BLaER1 (cell line): ENCODE measurements at regions not wholly inside any gene's neighbourhood (a gene's known extent, or its start where the extent isn't known, plus 50 kb on each side); places are given as distances from the start of the nearest gene placed in this dataset.

Experiments
- H3K27ac ChIP-seq: shearing (Covaris generic); formaldehyde crosslinking; 2 replicates; pipeline ENCODE4 v1.8.1; 2022
- H3K27me3 ChIP-seq: shearing (Covaris generic); formaldehyde crosslinking; 2 replicates; pipeline ENCODE4 v1.8.1; 2022
- H3K36me3 ChIP-seq: shearing (Covaris generic); formaldehyde crosslinking; 2 replicates; pipeline ENCODE4 v1.8.1; 2022
- H3K4me1 ChIP-seq: shearing (Covaris generic); formaldehyde crosslinking; 2 replicates; pipeline ENCODE4 v1.8.1; 2022
- H3K4me2 ChIP-seq: shearing (Covaris generic); formaldehyde crosslinking; 2 replicates; pipeline ENCODE4 v1.8.1; 2022
- H3K4me3 ChIP-seq: shearing (Covaris generic); formaldehyde crosslinking; 2 replicates; pipeline ENCODE4 v1.8.1; 2022
- H3K9ac ChIP-seq: shearing (Covaris generic); formaldehyde crosslinking; 2 replicates; pipeline ENCODE4 v1.8.1; 2022
- H3K9me3 ChIP-seq: shearing (Covaris generic); formaldehyde crosslinking; 2 replicates; pipeline ENCODE4 v1.8.1; 2022
- H4K20me1 ChIP-seq: shearing (Covaris generic); formaldehyde crosslinking; 2 replicates; pipeline ENCODE4 v1.8.1; 2022
- Cebpa-rat ChIP-seq: shearing (Covaris generic); IDR thresholded peaks from 2 replicates; pipeline ENCODE4 v1.8.1; 2022

DNA sequence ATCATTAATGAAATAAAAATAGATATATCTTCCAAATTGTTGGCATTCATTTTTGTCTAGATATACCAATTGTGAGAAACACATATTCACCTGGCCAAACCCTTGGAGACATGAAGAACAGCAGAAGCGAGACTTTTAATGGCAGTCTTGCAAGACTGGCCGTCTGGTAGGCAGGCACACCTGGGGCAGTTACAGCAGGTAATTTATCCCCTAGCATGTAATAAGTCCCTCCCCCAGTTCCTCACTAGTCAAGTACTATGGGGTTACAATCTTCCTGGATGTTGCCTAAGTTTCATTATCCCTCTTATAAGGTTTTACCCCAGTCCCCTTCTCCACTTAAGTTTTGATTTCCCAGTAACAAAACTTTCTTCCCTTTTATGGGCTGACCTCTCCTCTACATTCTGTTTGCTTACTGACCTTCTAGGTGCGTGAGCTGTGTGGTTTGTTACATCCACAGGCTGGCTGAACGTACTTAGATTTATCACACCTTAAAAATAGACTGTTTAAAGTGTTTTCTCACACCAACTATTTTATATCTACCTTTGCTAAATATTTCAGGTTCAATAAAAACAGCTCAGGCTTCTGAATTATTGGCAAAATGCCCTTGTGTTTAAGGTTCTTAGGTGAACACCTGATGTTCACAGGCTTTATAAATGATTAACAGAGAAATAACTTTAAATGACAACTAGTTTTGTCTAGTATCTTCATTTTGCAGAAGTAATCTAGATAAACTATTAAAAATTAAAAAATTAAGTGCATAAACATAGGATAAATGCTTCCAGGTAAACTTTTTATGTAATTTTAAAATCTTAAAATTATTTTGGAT lies 365.0 kb upstream of the TFPI start:
- Histone ChIP-seq H3K27ac (no peak overlapping the region), H3K9ac (no peak overlapping the region), H3K36me3 (no peaks in the 10 kb centered on the region), H3K4me3 (no peak overlapping the region), H4K20me1 (no peaks in the 10 kb centered on the region), H3K4me2 (no peak overlapping the region), H3K9me3 (no peaks in the 10 kb centered on the region), H3K4me1 (no peaks in the 10 kb centered on the region), H3K27me3 (no peaks in the 10 kb centered on the region)
- TF ChIP-seq Cebpa-rat, result no peak

DNA sequence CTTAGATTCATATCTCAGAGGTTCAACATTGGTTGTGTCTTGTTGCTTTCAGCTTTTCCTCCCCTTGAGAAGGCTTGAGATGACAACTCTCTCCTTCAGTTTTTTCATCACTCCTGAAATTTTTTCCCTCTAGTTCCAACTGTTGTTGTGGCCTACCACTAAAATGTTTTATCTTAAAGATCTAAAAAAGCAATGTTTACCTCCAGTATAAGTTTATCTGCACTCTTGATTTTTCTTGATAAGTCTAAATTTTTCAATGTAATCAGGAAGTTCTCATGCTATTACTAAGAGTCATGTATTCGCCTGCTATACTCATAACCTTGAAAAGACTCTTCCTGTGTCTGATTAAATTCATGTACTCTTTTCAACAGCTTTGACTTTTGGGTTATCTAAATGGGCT lies 366.3 kb upstream of the TFPI start:
- Histone ChIP-seq H3K27me3 (no peaks in the 10 kb centered on the region), H3K4me3 (no peak overlapping the region), H3K4me2 (no peak overlapping the region), H3K9ac (no peak overlapping the region), H3K27ac (no peak overlapping the region), H3K9me3 (no peaks in the 10 kb centered on the region), H3K36me3 (no peaks in the 10 kb centered on the region), H4K20me1 (no peaks in the 10 kb centered on the region), H3K4me1 (no peaks in the 10 kb centered on the region)
- no peak for TF ChIP-seq Cebpa-rat

DNA sequence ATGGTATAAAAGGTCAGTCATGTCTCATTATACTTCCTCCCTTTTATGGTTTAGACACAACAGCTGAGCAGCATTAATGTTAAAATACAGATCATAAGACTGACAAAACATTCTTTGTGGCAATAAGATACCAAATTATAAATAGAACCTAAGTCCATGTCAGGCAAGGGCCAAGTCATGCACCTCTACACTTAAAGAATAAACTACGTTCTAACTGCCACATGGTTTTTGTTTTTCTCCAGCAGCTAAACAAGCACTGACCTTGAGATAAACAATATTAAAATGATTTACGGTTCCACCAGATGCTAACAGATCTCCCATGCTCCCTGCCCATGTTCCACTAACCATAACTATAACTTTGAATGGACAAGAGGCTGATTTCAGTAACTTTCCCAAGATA lies 368.6 kb upstream of the TFPI start:
- Histone ChIP-seq H3K27ac (no peak overlapping the region), H4K20me1 (no peaks in the 10 kb centered on the region), H3K4me2 (no peak overlapping the region), H3K36me3 (no peaks in the 10 kb centered on the region), H3K4me3 (no peak overlapping the region), H3K9ac (no peak overlapping the region), H3K4me1 (no peaks in the 10 kb centered on the region), H3K9me3 (no peaks in the 10 kb centered on the region), H3K27me3 (no peaks in the 10 kb centered on the region)
- no peak for TF ChIP-seq Cebpa-rat

DNA sequence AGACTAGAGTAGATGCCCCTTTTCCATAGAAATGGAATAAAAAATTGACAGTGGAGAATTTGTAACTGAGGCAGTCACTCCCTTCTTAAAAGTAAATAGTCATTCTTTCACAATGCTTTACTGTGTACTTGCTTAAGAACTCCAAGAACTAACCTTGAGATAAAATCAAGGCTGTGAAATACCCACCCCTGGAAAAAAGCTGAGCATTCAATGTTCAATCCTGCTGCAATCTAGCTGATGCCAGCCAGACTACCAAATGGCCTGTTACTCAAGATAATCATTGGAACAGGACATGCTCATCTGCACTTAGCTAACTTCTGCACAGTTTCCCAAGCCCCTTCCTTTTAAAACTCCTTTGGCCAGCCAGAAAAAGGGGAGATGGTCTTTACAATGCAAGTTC lies 367.4 kb upstream of the GULP1 start:
- no peaks in the 10 kb centered on the region for H3K9me3 ChIP-seq
- H3K36me3 ChIP-seq, result no peaks in the 10 kb centered on the region
- no peaks in the 10 kb centered on the region for H3K27me3 ChIP-seq
- H3K27ac ChIP-seq, result no peak overlapping the region
- no peaks in the 10 kb centered on the region for H4K20me1 ChIP-seq
- no peak overlapping the region for H3K9ac ChIP-seq
- H3K4me3 ChIP-seq, result no peak overlapping the region
- TF ChIP-seq Cebpa-rat, result no peak
- no peak overlapping the region for H3K4me2 ChIP-seq
- H3K4me1 ChIP-seq, result no peaks in the 10 kb centered on the region

DNA sequence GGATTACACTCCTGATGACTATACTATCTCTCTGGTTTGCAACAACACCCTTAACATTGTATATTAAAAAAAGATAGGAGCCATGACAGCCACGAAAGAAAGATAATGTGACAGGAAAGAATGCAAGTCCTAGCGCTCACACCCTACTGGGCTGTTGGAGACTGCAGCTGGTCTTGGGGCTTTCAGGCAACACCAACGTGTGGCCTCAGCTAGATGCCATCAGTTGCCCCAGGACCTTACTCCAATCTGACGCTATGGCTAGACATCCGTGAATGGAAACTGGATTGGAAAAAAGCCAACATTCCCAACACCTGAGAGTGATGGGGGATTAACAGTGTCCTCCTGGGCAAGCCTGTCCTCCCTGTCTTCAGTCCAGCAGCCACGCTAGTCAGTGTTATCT lies 357.4 kb upstream of the GULP1 start:
- Histone ChIP-seq H3K27me3 (no peaks in the 10 kb centered on the region), H3K36me3 (no peaks in the 10 kb centered on the region), H4K20me1 (no peaks in the 10 kb centered on the region), H3K9me3 (no peaks in the 10 kb centered on the region), H3K9ac (no peak overlapping the region), H3K4me1 (no peaks in the 10 kb centered on the region; the same call in 1 of the 2 replicates), H3K4me3 (no peak overlapping the region), H3K27ac (no peak overlapping the region), H3K4me2 (no peak overlapping the region)
- TF ChIP-seq Cebpa-rat, result no peak

DNA sequence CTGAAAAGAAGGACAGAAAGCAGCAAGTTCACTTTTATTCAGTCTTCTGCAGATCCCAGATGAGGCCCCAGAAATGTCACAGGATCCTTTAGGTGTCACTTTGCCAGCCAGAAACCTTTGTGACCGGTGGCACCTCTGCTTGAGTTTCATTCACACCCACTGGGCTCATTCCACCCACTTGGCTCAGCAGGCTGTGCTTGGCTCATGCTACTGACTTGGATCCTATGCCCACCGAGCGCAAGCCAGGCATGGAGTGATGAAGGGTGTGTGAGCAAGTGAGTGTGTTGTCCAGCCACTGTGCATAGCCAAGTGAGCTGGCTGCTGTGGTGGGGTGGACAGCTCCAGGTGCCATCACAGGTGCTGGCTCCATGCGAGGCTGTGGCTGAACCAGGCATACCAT lies 357.0 kb upstream of the GULP1 start:
- no peaks in the 10 kb centered on the region for H3K27me3 ChIP-seq
- H3K27ac ChIP-seq, result no peak overlapping the region
- no peak for TF ChIP-seq Cebpa-rat
- no peak overlapping the region for H3K9ac ChIP-seq
- no peaks in the 10 kb centered on the region; the same call in 1 of the 2 replicates for H3K4me1 ChIP-seq
- H3K9me3 ChIP-seq, result no peaks in the 10 kb centered on the region
- no peak overlapping the region for H3K4me2 ChIP-seq
- no peaks in the 10 kb centered on the region for H3K36me3 ChIP-seq
- H4K20me1 ChIP-seq, result no peaks in the 10 kb centered on the region
- no peak overlapping the region for H3K4me3 ChIP-seq

DNA sequence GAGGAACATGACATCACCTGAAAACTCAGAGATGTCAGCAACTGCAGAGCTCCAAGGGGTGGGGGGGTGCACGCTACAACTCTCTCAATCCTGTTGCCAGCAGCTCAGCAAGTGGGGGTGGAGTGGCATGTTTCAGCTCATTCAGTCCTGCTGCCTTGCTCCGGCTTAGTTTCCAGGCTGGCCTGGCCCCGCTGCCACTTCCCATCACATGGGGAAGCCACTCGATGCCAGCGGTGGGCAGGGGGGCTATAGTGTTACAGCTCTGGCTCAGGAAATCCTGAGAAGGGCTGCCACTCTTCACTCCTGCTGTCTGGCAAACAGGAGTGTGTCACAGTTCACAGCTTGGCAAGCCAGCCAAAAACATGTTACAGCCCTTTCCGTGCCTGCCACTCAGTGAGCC lies 356.5 kb upstream of the GULP1 start:
- no peaks in the 10 kb centered on the region for H3K27me3 ChIP-seq
- no peak overlapping the region for H3K9ac ChIP-seq
- H3K9me3 ChIP-seq, result no peaks in the 10 kb centered on the region
- no peak overlapping the region for H3K4me3 ChIP-seq
- H3K4me1 ChIP-seq, result no peaks in the 10 kb centered on the region; the same call in 1 of the 2 replicates
- no peaks in the 10 kb centered on the region for H3K36me3 ChIP-seq
- H3K27ac ChIP-seq, result no peak overlapping the region
- H3K4me2 ChIP-seq, result no peak overlapping the region
- H4K20me1 ChIP-seq, result no peaks in the 10 kb centered on the region
- TF ChIP-seq Cebpa-rat, result no peak

DNA sequence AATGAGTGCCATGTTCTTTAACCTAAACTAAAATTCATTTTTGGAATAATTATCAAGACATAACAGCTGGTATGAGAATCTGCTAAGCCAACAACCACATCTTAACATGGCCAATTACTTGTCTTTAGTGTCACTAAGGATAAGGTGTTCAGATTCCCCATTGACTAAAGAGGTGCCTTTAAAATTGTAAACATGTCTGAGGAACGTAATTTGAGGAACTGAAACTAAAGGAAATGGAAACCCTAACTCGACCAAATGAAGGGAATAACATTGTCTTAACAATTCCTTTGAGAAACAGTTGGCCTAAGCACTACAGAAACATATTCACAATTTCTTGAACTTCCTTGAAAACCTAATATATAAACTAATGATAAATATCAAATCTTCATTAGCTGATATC lies 355.4 kb upstream of the GULP1 start:
- H3K36me3 ChIP-seq, result no peaks in the 10 kb centered on the region
- H3K9ac ChIP-seq, result no peak overlapping the region
- H3K4me3 ChIP-seq, result no peak overlapping the region
- H3K4me2 ChIP-seq, result no peak overlapping the region
- TF ChIP-seq Cebpa-rat, result no peak
- no peaks in the 10 kb centered on the region for H3K9me3 ChIP-seq
- H4K20me1 ChIP-seq, result no peaks in the 10 kb centered on the region
- H3K4me1 ChIP-seq, result no peaks in the 10 kb centered on the region; the same call in 1 of the 2 replicates
- no peaks in the 10 kb centered on the region for H3K27me3 ChIP-seq
- no peak overlapping the region for H3K27ac ChIP-seq

DNA sequence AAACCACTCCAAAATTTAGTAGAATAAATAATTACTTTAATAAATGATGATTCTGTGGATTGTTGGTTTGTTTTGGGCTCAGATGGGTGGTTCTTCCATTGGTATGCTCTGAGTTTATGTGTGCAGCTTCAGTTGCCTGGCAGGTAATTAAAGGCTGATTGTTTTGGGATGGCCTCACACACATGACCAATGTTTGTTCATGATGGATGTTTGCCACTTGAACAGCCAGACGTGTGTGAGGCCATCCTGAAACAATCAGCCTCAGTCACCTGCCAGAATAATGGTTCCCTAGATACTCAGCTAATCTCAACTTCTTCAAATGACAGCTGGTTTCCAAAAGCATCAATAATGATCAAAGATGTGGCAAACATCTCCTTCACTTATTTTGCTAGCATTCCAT lies 352.5 kb upstream of the GULP1 start:
- Histone ChIP-seq H3K9ac (no peak overlapping the region), H3K4me3 (no peak overlapping the region), H3K27ac (no peak overlapping the region), H4K20me1 (no peaks in the 10 kb centered on the region), H3K27me3 (no peaks in the 10 kb centered on the region), H3K4me1 (no peaks in the 10 kb centered on the region; the same call in 1 of the 2 replicates), H3K9me3 (no peaks in the 10 kb centered on the region), H3K4me2 (no peak overlapping the region), H3K36me3 (no peaks in the 10 kb centered on the region)
- TF ChIP-seq Cebpa-rat, result no peak

DNA sequence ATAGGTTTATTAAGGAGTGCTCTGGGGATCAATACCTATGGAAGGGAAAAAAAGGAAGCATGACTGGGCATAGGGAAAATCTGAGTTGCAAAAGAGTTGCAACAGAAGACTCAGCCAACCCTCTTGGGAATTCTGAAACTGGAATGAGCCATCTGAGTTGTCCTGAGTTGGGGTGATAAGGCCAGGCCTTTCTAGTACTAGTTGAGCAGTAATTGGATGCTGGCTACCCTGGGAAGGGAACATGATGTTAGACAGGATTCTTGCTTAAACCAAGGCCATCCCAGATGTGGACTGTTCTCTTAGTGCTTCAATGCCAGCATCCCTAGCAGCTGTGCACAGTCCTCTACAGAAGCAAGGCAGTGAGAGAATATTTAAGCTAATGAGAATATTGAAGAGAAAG lies 348.8 kb upstream of the GULP1 start:
- Histone ChIP-seq H3K27me3 (no peaks in the 10 kb centered on the region), H3K9me3 (no peaks in the 10 kb centered on the region), H3K4me2 (no peak overlapping the region), H4K20me1 (no peaks in the 10 kb centered on the region), H3K4me1 (no peaks in the 10 kb centered on the region), H3K36me3 (no peaks in the 10 kb centered on the region), H3K27ac (no peak overlapping the region), H3K9ac (no peak overlapping the region), H3K4me3 (no peak overlapping the region)
- TF ChIP-seq Cebpa-rat, result no peak
